Loucy (cell line): ENCODE measurements at regions not wholly inside any gene's neighbourhood (a gene's known extent, or its start where the extent isn't known, plus 50 kb on each side); places are given as distances from the start of the nearest gene placed in this dataset.
"Not testable (repeated sequence)": the region's sequence is repeated elsewhere in the genome, so short reads cannot be mapped to it uniquely, and the experiment has no call there.

Source experiments
- H2AFZ ChIP-seq: fragments of 200-600 bp; sonication (generic); 2 replicates; pipeline ENCODE4 v1.6.0; 2016; ENCODE audit warnings: antibody characterized with exemption, mild to moderate bottlenecking, low read length, moderate library complexity
- H3F3A ChIP-seq: fragments of 200-600 bp; 2 replicates; pipeline ENCODE4 v1.6.0; 2016; ENCODE audit warnings: antibody characterized with exemption, low read depth, mild to moderate bottlenecking
- H3K27me3 ChIP-seq: fragments of 200-600 bp; sonication (generic); 2 replicates; pipeline ENCODE4 v1.6.1; 2014; ENCODE audit warnings: low read length, mild to moderate bottlenecking; ENCODE audit not compliant: insufficient read depth, poor library complexity, severe bottlenecking
- H3K36me3 ChIP-seq: fragments of 200-600 bp; sonication (generic); 2 replicates; pipeline ENCODE4 v1.6.1; 2016; ENCODE audit warnings: low read length; ENCODE audit not compliant: insufficient read depth
- H3K4me1 ChIP-seq: fragments of 200-600 bp; sonication (generic); 2 replicates; pipeline ENCODE4 v1.5.1; 2014; ENCODE audit warnings: low read length, mild to moderate bottlenecking; ENCODE audit not compliant: insufficient read depth, poor library complexity, severe bottlenecking
- H3K4me2 ChIP-seq: fragments of 200-600 bp; sonication (generic); 2 replicates; pipeline ENCODE4 v1.6.0; 2014; ENCODE audit warnings: antibody characterized with exemption, low read length, low read depth, mild to moderate bottlenecking; ENCODE audit not compliant: poor library complexity, severe bottlenecking
- H3K4me3 ChIP-seq: fragments of 200-600 bp; sonication (generic); 2 replicates; pipeline ENCODE4 v1.5.1; 2014; ENCODE audit warnings: low read length, mild to moderate bottlenecking, mixed read lengths; ENCODE audit not compliant: poor library complexity, severe bottlenecking
- H3K79me2 ChIP-seq: fragments of 200-600 bp; sonication (generic); 2 replicates; pipeline ENCODE4 v1.6.1; 2014; ENCODE audit warnings: low read length; ENCODE audit not compliant: insufficient read depth
- H3K9ac ChIP-seq: fragments of 200-600 bp; sonication (generic); 2 replicates; pipeline ENCODE4 v1.6.0; 2014; ENCODE audit warnings: mild to moderate bottlenecking, low read depth, low read length, moderate library complexity; ENCODE audit not compliant: poor library complexity, severe bottlenecking
- H3K9me2 ChIP-seq: fragments of 200-600 bp; sonication (generic); replicated peaks from 2 replicates; pipeline ENCODE4 v1.6.1; 2016; ENCODE audit warnings: low read depth, low read length, mixed read lengths
- H3K9me3 ChIP-seq: fragments of 200-600 bp; sonication (generic); 2 replicates; pipeline ENCODE4 v1.6.1; 2014; ENCODE audit warnings: mild to moderate bottlenecking, antibody characterized with exemption, low read length, low read depth; ENCODE audit not compliant: insufficient read depth
- H4K20me1 ChIP-seq: fragments of 200-600 bp; sonication (generic); 2 replicates; pipeline ENCODE4 v1.6.0; 2014; ENCODE audit warnings: antibody characterized with exemption, low read length, mild to moderate bottlenecking; ENCODE audit not compliant: insufficient read depth, poor library complexity, severe bottlenecking

- peak overlapping the region; percentile 65 for H3K4me3 ChIP-seq
- H3K27me3 ChIP-seq, H3K4me1 ChIP-seq, H3K9me3 ChIP-seq, H3K4me2 ChIP-seq, H4K20me1 ChIP-seq, H3K79me2 ChIP-seq, H2AFZ ChIP-seq, H3K36me3 ChIP-seq, H3K9ac ChIP-seq, H3F3A ChIP-seq, H3K9me2 ChIP-seq: not testable (repeated sequence)
Observed at GRCh38 chr1:148679050-148679786, 69.4 kb upstream of the NUDT4B start.

GRCh38 chr1:148679787-148680326 lies 68.7 kb upstream of the NUDT4B start:
- H3K9me2 ChIP-seq, H3K9ac ChIP-seq, H3K27me3 ChIP-seq, H3K4me3 ChIP-seq, H3K4me2 ChIP-seq, H3K9me3 ChIP-seq, H3K79me2 ChIP-seq, H3K4me1 ChIP-seq, H2AFZ ChIP-seq, H4K20me1 ChIP-seq, H3K36me3 ChIP-seq, H3F3A ChIP-seq: not testable (repeated sequence)

- H2AFZ ChIP-seq, H3K36me3 ChIP-seq, H3K9ac ChIP-seq, H3K4me3 ChIP-seq, H3F3A ChIP-seq, H3K27me3 ChIP-seq, H3K4me2 ChIP-seq, H3K79me2 ChIP-seq, H3K4me1 ChIP-seq, H4K20me1 ChIP-seq, H3K9me3 ChIP-seq, H3K9me2 ChIP-seq: not testable (repeated sequence)
Observed at GRCh38 chr1:148686735-148687134, 61.8 kb upstream of the NUDT4B start.

GRCh38 chr1:148687376-148687775 lies 61.2 kb upstream of the NUDT4B start:
- not testable (repeated sequence) for H3K9ac ChIP-seq, H4K20me1 ChIP-seq, H3K4me2 ChIP-seq, H3F3A ChIP-seq, H3K9me2 ChIP-seq, H3K79me2 ChIP-seq, H3K9me3 ChIP-seq, H3K36me3 ChIP-seq, H3K4me1 ChIP-seq, H3K27me3 ChIP-seq, H3K4me3 ChIP-seq, H2AFZ ChIP-seq
